HEK293 (cell line): ENCODE measurements at regions not wholly inside any gene's neighbourhood (a gene's known extent, or its start where the extent isn't known, plus 50 kb on each side); places are given as distances from the start of the nearest gene placed in this dataset.

ENCODE experiments used
- CTCF ChIA-PET: fragments of 350-600 bp; formaldehyde crosslinking; extraction: SDS; loops from one replicate; lab custom pipeline; 2021; ENCODE audit warnings: antibody characterized with exemption; lab: Yijun Ruan, JAX
- POLR2A ChIA-PET: fragments of 300-600 bp; formaldehyde crosslinking; extraction: SDS; loops from one replicate; lab custom pipeline; 2020; ENCODE audit warnings: antibody characterized with exemption, inconsistent platforms; lab: Yijun Ruan, JAX
- H3K27ac ChIP-seq: fragments of 200-500 bp; sonication (Bioruptor generic); 2 replicates; pipeline ENCODE4 v1.5.1; 2014; ENCODE audit warnings: low read depth, low read length, control low read depth, inconsistent platforms; ENCODE audit errors: extremely low read depth
- H3K36me3 ChIP-seq, 2 experiments: fragments of 200-500 bp in 1 of 2; sonication (Bioruptor generic) in 1 of 2; 1 replicate in 1 of 2; 2 replicates in 1 of 2; pipeline ENCODE4 v1.5.1; 2014 to 2017; ENCODE audit warnings: inconsistent platforms in 2 of 2, low read length in 2 of 2; ENCODE audit not compliant: control insufficient read depth in 2 of 2, insufficient read depth in 1 of 2
- H3K4me1 ChIP-seq: fragments of 200-500 bp; sonication (Bioruptor generic); 2 replicates; pipeline ENCODE4 v1.5.1; 2014; ENCODE audit warnings: mild to moderate bottlenecking, low read length, inconsistent platforms; ENCODE audit not compliant: control insufficient read depth, insufficient read depth
- H3K4me3 ChIP-seq: 2 replicates; pipeline ENCODE4 v1.5.1; 2011; ENCODE audit warnings: low read depth, mild to moderate bottlenecking, control low read depth, low read length, moderate library complexity
- H3K9me3 ChIP-seq: fragments of 200-500 bp; sonication (Bioruptor generic); 2 replicates; pipeline ENCODE4 v1.5.1; 2014; ENCODE audit warnings: low read depth, low read length, inconsistent platforms; ENCODE audit not compliant: control insufficient read depth, insufficient read depth
- EGR2 ChIP-seq: fragments of 450-650 bp; formaldehyde crosslinking; IDR thresholded peaks from 2 replicates; pipeline ENCODE4 v1.5.1; 2016; ENCODE audit warnings: low read depth, missing biosample characterization, missing genetic modification characterization
- ELK4 ChIP-seq: IDR thresholded peaks from 2 replicates; pipeline ENCODE4 v1.6.1; 2011; ENCODE audit warnings: mild to moderate bottlenecking, low read depth, low read length, borderline replicate concordance
- GLI2 ChIP-seq: fragments of 450-650 bp; formaldehyde crosslinking; IDR thresholded peaks from 2 replicates; pipeline ENCODE4; 2017; ENCODE audit warnings: missing biosample characterization, missing genetic modification characterization, low read depth, borderline replicate concordance
- KLF8 ChIP-seq: fragments of 450-650 bp; formaldehyde crosslinking; IDR thresholded peaks from 2 replicates; pipeline ENCODE4 v1.5.1; 2016; ENCODE audit warnings: missing biosample characterization, missing genetic modification characterization
- PRDM1 ChIP-seq: fragments of 450-650 bp; formaldehyde crosslinking; IDR thresholded peaks from 2 replicates; pipeline ENCODE4; 2016; ENCODE audit warnings: missing biosample characterization, missing genetic modification characterization
- ZBTB20 ChIP-seq: fragments of 450-650 bp; formaldehyde crosslinking; IDR thresholded peaks from 2 replicates; pipeline ENCODE4 v1.5.1; 2016; ENCODE audit warnings: missing biosample characterization, missing genetic modification characterization
- ZBTB21 ChIP-seq: fragments of 450-650 bp; formaldehyde crosslinking; IDR thresholded peaks from 2 replicates; pipeline ENCODE4 v1.5.1; 2017; ENCODE audit warnings: missing biosample characterization, missing genetic modification characterization
- ZFP69B ChIP-seq: fragments of 450-650 bp; formaldehyde crosslinking; IDR thresholded peaks from 2 replicates; pipeline ENCODE4 v1.5.1; 2016; ENCODE audit warnings: missing biosample characterization, missing genetic modification characterization
- ZNF112 ChIP-seq: fragments of 450-650 bp; formaldehyde crosslinking; IDR thresholded peaks from 2 replicates; pipeline ENCODE4 v1.5.0; 2017; ENCODE audit warnings: missing biosample characterization, missing genetic modification characterization
- ZNF146 ChIP-seq: fragments of 450-650 bp; formaldehyde crosslinking; IDR thresholded peaks from 2 replicates; pipeline ENCODE4 v1.5.1; 2016; ENCODE audit warnings: missing biosample characterization, missing genetic modification characterization
- ZNF169 ChIP-seq: fragments of 450-650 bp; formaldehyde crosslinking; IDR thresholded peaks from 2 replicates; pipeline ENCODE4 v1.5.1; 2016; ENCODE audit warnings: missing biosample characterization, missing genetic modification characterization
- ZNF18 ChIP-seq: fragments of 450-650 bp; formaldehyde crosslinking; IDR thresholded peaks from 2 replicates; pipeline ENCODE4 v1.5.1; 2016; ENCODE audit warnings: missing biosample characterization, missing genetic modification characterization
- ZNF184 ChIP-seq: fragments of 450-650 bp; IDR thresholded peaks from 2 replicates; pipeline ENCODE4 v1.5.1; 2018; ENCODE audit warnings: missing biosample characterization, mild to moderate bottlenecking, missing genetic modification characterization
- ZNF221 ChIP-seq: fragments of 450-650 bp; formaldehyde crosslinking; IDR thresholded peaks from 2 replicates; pipeline ENCODE4 v1.5.1; 2017; ENCODE audit warnings: missing biosample characterization, missing genetic modification characterization, borderline replicate concordance
- ZNF248 ChIP-seq: fragments of 450-650 bp; formaldehyde crosslinking; IDR thresholded peaks from 2 replicates; pipeline ENCODE4 v1.5.1; 2017; ENCODE audit warnings: missing biosample characterization, missing genetic modification characterization
- ZNF311 ChIP-seq: fragments of 450-650 bp; formaldehyde crosslinking; IDR thresholded peaks from 2 replicates; pipeline ENCODE4 v1.5.1; 2017; ENCODE audit warnings: missing biosample characterization, missing genetic modification characterization, borderline replicate concordance
- ZNF335 ChIP-seq: fragments of 450-650 bp; formaldehyde crosslinking; conservative IDR thresholded peaks from 2 replicates; pipeline ENCODE4 v1.5.1; 2016; ENCODE audit warnings: missing biosample characterization, missing genetic modification characterization
- ZNF514 ChIP-seq: fragments of 450-650 bp; formaldehyde crosslinking; IDR thresholded peaks from 2 replicates; pipeline ENCODE4 v1.5.1; 2016; ENCODE audit warnings: missing biosample characterization, missing genetic modification characterization
- ZNF571 ChIP-seq: fragments of 450-650 bp; formaldehyde crosslinking; IDR thresholded peaks from 2 replicates; pipeline ENCODE4 v1.5.0; 2017; ENCODE audit warnings: missing biosample characterization, missing genetic modification characterization
- ZNF596 ChIP-seq: fragments of 450-650 bp; IDR thresholded peaks from 2 replicates; pipeline ENCODE4 v1.5.0; 2018; ENCODE audit warnings: missing biosample characterization, mild to moderate bottlenecking, missing genetic modification characterization, moderate library complexity
- ZNF610 ChIP-seq: fragments of 450-650 bp; formaldehyde crosslinking; IDR thresholded peaks from 2 replicates; pipeline ENCODE4 v1.5.1; 2016; ENCODE audit warnings: missing biosample characterization, missing genetic modification characterization, borderline replicate concordance
- ZNF626 ChIP-seq: fragments of 450-650 bp; sonication (Bioruptor Pico); formaldehyde crosslinking; IDR thresholded peaks from 2 replicates; pipeline ENCODE4 v1.5.1; 2018; ENCODE audit warnings: missing biosample characterization, missing genetic modification characterization, inconsistent platforms
- ZNF629 ChIP-seq: fragments of 450-650 bp; formaldehyde crosslinking; IDR thresholded peaks from 2 replicates; pipeline ENCODE4 v1.5.1; 2017; ENCODE audit warnings: missing biosample characterization, missing genetic modification characterization
- ZNF785 ChIP-seq: fragments of 450-650 bp; formaldehyde crosslinking; IDR thresholded peaks from 2 replicates; pipeline ENCODE4 v1.5.1; 2016; ENCODE audit warnings: missing biosample characterization, missing genetic modification characterization
- ZSCAN4 ChIP-seq: fragments of 450-650 bp; formaldehyde crosslinking; IDR thresholded peaks from 2 replicates; pipeline ENCODE4 v1.5.1; 2017; ENCODE audit warnings: missing biosample characterization, missing genetic modification characterization
- TF ChIP-seq, protein P1 (sequence below): fragments of 450-650 bp; formaldehyde crosslinking; IDR thresholded peaks from 2 replicates; pipeline ENCODE4 v1.5.1; 2016; ENCODE audit warnings: missing biosample characterization, missing genetic modification characterization
- TF ChIP-seq, protein P2 (sequence below): fragments of 450-650 bp; formaldehyde crosslinking; IDR thresholded peaks from 2 replicates; pipeline ENCODE4 v1.5.1; 2016; ENCODE audit warnings: missing biosample characterization, missing genetic modification characterization
- TF ChIP-seq, protein P3 (sequence below): fragments of 450-650 bp; formaldehyde crosslinking; IDR thresholded peaks from 2 replicates; pipeline ENCODE4 v1.5.1; 2017; ENCODE audit warnings: missing biosample characterization, missing genetic modification characterization

DNA sequence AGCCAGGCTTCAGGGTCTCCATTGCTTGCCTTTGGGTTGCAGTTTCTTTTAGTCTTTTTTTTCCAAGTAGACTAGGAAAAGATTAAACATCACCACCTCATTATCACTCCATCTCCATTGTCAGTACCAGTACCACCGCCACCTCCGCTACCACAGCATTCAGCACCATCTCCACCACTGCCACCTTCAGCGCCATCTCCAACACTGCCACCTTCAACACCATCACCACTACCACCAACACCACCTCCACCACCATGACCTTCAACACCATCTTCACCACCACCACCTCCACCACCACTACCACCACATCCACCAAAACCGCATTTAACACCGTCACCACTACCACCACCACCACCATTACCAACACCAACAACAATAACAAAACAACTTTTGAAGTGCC, 141.5 kb upstream of the MPHOSPH6 start:
- H3K4me3 ChIP-seq, result no peak overlapping the region
- no peaks in the 10 kb centered on the region for H3K36me3 ChIP-seq
- POLR2A ChIA-PET, result no interaction called here
- no peaks in the 10 kb centered on the region for H3K9me3 ChIP-seq
- no peaks in the 10 kb centered on the region for H3K4me1 ChIP-seq
- H3K27ac ChIP-seq, result no peak overlapping the region
- TF ChIP-seq ZNF112 (no peak), GLI2 (tag by site-specific recombination) (no peak), ZNF311 (no peak), ZNF146 (tag by site-specific recombination) (no peak), PRDM1 (tag by site-specific recombination) (no peak), ZNF184 (tag by site-specific recombination) (no peak), ZFP69B (tag by site-specific recombination) (no peak), ZNF785 (no peak), ZNF221 (no peak), ZNF18 (no peak), EGR2 (tag by site-specific recombination) (no peak), ZNF596 (tag by site-specific recombination) (no peak)
- TF ChIP-seq, protein P1, sequence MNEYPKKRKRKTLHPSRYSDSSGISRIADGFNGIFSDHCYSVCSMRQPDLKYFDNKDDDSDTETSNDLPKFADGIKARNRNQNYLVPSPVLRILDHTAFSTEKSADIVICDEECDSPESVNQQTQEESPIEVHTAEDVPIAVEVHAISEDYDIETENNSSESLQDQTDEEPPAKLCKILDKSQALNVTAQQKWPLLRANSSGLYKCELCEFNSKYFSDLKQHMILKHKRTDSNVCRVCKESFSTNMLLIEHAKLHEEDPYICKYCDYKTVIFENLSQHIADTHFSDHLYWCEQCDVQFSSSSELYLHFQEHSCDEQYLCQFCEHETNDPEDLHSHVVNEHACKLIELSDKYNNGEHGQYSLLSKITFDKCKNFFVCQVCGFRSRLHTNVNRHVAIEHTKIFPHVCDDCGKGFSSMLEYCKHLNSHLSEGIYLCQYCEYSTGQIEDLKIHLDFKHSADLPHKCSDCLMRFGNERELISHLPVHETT, result no peak
- TF ChIP-seq, protein P2, sequence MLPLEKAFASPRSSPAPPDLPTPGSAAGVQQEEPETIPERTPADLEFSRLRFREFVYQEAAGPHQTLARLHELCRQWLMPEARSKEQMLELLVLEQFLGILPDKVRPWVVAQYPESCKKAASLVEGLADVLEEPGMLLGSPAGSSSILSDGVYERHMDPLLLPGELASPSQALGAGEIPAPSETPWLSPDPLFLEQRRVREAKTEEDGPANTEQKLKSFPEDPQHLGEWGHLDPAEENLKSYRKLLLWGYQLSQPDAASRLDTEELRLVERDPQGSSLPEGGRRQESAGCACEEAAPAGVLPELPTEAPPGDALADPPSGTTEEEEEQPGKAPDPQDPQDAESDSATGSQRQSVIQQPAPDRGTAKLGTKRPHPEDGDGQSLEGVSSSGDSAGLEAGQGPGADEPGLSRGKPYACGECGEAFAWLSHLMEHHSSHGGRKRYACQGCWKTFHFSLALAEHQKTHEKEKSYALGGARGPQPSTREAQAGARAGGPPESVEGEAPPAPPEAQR (tag by site-specific recombination), result no peak
- CTCF ChIA-PET, result no interaction called here

DNA sequence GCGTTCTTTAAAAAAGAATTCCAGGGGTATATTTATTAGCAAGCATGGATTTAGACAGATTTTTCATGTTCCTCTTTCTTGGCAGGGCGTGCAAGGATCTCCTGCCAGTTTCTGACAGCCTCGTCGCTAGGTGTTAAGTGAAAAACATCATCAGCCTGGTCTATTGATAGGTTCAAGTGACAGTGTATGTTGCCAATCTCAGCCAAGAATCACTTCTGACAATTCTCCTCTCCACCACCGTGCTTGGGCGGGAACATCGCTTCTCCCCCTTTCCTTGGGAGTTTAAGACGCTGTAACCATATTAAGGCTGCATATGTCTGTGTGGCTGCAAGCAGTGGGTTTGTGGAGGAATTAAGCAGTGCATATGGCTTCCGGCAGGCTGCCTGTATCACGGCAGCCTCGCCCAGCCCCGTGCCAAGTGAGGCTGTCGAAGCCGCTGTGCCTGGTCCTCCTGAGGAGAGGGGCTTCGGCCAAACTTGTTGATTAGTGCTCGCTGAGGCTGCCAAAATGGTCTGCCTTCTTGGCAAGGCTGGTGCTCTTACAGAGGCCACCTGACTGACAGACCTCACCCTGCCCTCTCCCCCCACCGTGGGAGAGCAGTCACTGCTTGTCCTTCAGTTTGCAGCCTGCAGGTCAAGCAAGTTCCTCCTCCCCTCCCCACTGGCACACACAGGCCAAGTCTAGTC, 132.2 kb upstream of the MPHOSPH6 start:
- Histone ChIP-seq H3K27ac (no peak overlapping the region), H3K4me1 (no peaks in the 10 kb centered on the region), H3K4me3 (no peak overlapping the region), H3K9me3 (no peaks in the 10 kb centered on the region), H3K36me3 (no peaks in the 10 kb centered on the region)
- TF ChIP-seq ZNF571 (tag by site-specific recombination) (no peak), ZNF514 (tag by site-specific recombination) (no peak), GLI2 (tag by site-specific recombination) (no peak), ZNF610 (no peak), ELK4 (no peak), ZNF169 (no peak), ZNF248 (tag by site-specific recombination) (no peak), ZNF626 (tag by site-specific recombination) (no peak), ZBTB20 (tag by site-specific recombination) (no peak), ZNF629 (no peak), ZNF785 (no peak), ZNF335 (no peak), ZBTB21 (tag by site-specific recombination) (no peak), ZSCAN4 (tag by site-specific recombination) (no peak), KLF8 (tag by site-specific recombination) (no peak), ZNF311 (no peak)
- TF ChIP-seq, protein P3, sequence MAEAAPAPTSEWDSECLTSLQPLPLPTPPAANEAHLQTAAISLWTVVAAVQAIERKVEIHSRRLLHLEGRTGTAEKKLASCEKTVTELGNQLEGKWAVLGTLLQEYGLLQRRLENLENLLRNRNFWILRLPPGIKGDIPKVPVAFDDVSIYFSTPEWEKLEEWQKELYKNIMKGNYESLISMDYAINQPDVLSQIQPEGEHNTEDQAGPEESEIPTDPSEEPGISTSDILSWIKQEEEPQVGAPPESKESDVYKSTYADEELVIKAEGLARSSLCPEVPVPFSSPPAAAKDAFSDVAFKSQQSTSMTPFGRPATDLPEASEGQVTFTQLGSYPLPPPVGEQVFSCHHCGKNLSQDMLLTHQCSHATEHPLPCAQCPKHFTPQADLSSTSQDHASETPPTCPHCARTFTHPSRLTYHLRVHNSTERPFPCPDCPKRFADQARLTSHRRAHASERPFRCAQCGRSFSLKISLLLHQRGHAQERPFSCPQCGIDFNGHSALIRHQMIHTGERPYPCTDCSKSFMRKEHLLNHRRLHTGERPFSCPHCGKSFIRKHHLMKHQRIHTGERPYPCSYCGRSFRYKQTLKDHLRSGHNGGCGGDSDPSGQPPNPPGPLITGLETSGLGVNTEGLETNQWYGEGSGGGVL, result no peak
- POLR2A ChIA-PET, result no interaction called here
- CTCF ChIA-PET, result interaction anchor here (0.7 to 0.9 kb wide), 2 partner anchors 27 to 224 kb away, joined by 4 read pairs; no protein-coding TSS in a partner anchor
